ENCODE measurements at regions not wholly inside any gene's neighbourhood (a gene's known extent, or its start where the extent isn't known, plus 50 kb on each side); places are given as distances from the start of the nearest gene placed in this dataset.

DNA sequence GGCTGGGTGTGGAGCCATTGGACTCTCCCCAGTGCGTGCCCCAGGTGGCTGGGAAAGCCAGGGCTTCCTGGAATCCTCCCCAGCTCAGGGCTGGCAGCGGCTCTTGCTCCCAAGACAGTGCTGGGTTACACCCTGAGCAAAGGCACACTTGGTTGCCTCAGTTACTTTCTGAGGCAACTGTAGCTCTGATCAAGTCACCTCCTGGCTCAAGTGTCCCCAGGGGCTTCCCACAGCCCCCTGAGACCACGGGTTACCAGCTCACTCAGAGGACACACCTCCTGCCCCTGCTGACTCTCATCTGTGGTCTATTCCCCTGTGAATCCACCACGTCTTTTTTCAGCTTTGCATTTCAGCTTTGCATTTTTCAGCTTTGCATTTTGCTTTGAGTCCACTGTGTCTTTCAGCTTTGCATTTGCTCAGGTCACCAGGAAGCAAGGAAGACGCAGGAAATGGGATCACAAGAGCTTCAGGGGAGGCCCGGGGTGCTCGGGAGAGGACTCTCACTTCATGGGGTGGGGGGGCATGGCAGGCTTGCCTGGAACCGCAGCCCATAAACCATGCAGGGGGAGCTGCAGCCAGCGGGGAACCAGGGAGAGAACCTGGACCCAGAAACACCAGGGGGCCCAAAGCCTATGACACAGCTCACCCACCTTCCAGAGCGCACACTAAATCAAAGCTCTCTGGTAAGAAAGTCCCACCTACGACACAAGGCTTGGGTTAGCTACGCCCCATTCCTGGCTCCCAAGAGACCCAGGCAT, 138.0 kb upstream of the ASB18 start:
- CTCF ChIA-PET: interaction anchor here (0.6 to 0.9 kb wide), 2 partner anchors 167 to 330 kb away, joined by 3 to 6 read pairs; partner anchors contain the start of gene ACKR3
- Histone ChIP-seq H2AFZ (ENCODE audit: control insufficient read depth, low read depth, low read length) (no peak overlapping the region), H3K36me3 (ENCODE audit: control insufficient read depth in 2 of 2, insufficient read depth in 2 of 2, low read length in 1 of 2) (no peaks in the 10 kb centered on the region), H3K4me3 (no peak overlapping the region), H4K20me1 (ENCODE audit: control insufficient read depth, insufficient read depth) (no peaks in the 10 kb centered on the region), H3K9me3 (replicated peaks; ENCODE audit: control insufficient read depth, insufficient read depth, low read length) (no peaks in the 10 kb centered on the region), H3K27me3 (replicated peaks in 1 of 2; ENCODE audit: control insufficient read depth in 2 of 2, insufficient read depth in 2 of 2, low read length in 1 of 2) (peaks cover 0 to 3% of the 10 kb centered on the region in 2 experiments; a peak in 2 of 4 replicates), H3K27ac (ENCODE audit: control insufficient read depth, insufficient read depth) (no peak overlapping the region), H3K9ac (ENCODE audit: control insufficient read depth, insufficient read depth, low read length) (no peak overlapping the region), H3K4me2 (ENCODE audit: control insufficient read depth, insufficient read depth) (no peak overlapping the region), H3K4me1 (ENCODE audit: control insufficient read depth, insufficient read depth, low read length) (no peaks in the 10 kb centered on the region), H3K79me2 (ENCODE audit: control insufficient read depth, insufficient read depth, low read length) (no peaks in the 10 kb centered on the region)
- FAIRE-seq (no peak), DNase-seq (ENCODE audit: low read depth, low spot score) (peak; percentile 21), ATAC-seq (peak; percentile 61)
- RAD21 ChIA-PET (ENCODE audit: unreplicated experiment): interaction anchor here (1.1 to 1.2 kb wide), 3 partner anchors 134 to 168 kb away, joined by 3 to 5 read pairs (median 3); partner anchors contain the start of gene ACKR3
- in situ Hi-C loops (cut with MboI): no loop called here
- POLR2A ChIA-PET: interaction anchor here (1.0 kb wide), 1 partner anchor 168 kb away, joined by 3 read pairs; the partner anchor contains the start of gene ACKR3
- BruUV-seq (replicated peaks): no TSS peak
- intact Hi-C loops (cut with micrococcal nuclease; ENCODE audit: unreplicated experiment): no loop called here
- 5% methylated on average over 12 of the region's 12 CpGs for WGBS (ENCODE audit: insufficient coverage, insufficient replicate concordance, low lambda C conversion rate, missing lambda C conversion rate)
- SMC1A ChIA-PET (ENCODE audit: uncharacterized antibody, unreplicated experiment): interaction anchor here (1.2 kb wide), 1 partner anchor 110 kb away, joined by 3 read pairs; no protein-coding TSS in a partner anchor
- TF ChIP-seq IKZF2 (IDR thresholded peaks at IDR 0.05) (no peak), MEF2B (IDR thresholded peaks at IDR 0.05; ENCODE audit: partially characterized antibody, poor library complexity, severe bottlenecking) (peak; percentile 96), WRNIP1 (IDR thresholded peaks at IDR 0.05; ENCODE audit: borderline replicate concordance, low read depth, low read length) (no peak), SIN3A (IDR thresholded peaks at IDR 0.05; ENCODE audit: low read depth, low read length) (no peak), IKZF1 (conservative IDR thresholded peaks at IDR 0.05) (no peak), SIX5 (IDR thresholded peaks at IDR 0.05; ENCODE audit: low read depth, low read length, severe bottlenecking) (no peak), ZNF217 (IDR thresholded peaks at IDR 0.05) (no peak), NR2C2 (IDR thresholded peaks at IDR 0.05; ENCODE audit: borderline replicate concordance, control insufficient read depth, insufficient read length, low read depth) (no peak)
- TF ChIP-seq, protein P1, sequence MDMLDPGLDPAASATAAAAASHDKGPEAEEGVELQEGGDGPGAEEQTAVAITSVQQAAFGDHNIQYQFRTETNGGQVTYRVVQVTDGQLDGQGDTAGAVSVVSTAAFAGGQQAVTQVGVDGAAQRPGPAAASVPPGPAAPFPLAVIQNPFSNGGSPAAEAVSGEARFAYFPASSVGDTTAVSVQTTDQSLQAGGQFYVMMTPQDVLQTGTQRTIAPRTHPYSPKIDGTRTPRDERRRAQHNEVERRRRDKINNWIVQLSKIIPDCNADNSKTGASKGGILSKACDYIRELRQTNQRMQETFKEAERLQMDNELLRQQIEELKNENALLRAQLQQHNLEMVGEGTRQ (IDR thresholded peaks at IDR 0.05; ENCODE audit: borderline replicate concordance, low read depth, low read length): no peak
- TF ChIP-seq, protein P2, sequence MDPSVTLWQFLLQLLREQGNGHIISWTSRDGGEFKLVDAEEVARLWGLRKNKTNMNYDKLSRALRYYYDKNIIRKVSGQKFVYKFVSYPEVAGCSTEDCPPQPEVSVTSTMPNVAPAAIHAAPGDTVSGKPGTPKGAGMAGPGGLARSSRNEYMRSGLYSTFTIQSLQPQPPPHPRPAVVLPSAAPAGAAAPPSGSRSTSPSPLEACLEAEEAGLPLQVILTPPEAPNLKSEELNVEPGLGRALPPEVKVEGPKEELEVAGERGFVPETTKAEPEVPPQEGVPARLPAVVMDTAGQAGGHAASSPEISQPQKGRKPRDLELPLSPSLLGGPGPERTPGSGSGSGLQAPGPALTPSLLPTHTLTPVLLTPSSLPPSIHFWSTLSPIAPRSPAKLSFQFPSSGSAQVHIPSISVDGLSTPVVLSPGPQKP (IDR thresholded peaks at IDR 0.05; ENCODE audit: low read depth, low read length): no peak
- TF ChIP-seq, protein P3, sequence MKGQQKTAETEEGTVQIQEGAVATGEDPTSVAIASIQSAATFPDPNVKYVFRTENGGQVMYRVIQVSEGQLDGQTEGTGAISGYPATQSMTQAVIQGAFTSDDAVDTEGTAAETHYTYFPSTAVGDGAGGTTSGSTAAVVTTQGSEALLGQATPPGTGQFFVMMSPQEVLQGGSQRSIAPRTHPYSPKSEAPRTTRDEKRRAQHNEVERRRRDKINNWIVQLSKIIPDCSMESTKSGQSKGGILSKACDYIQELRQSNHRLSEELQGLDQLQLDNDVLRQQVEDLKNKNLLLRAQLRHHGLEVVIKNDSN (IDR thresholded peaks at IDR 0.05; ENCODE audit: borderline replicate concordance, extremely low read length, insufficient read depth, low read depth, low read length): no peak
- TF ChIP-seq, protein P4, sequence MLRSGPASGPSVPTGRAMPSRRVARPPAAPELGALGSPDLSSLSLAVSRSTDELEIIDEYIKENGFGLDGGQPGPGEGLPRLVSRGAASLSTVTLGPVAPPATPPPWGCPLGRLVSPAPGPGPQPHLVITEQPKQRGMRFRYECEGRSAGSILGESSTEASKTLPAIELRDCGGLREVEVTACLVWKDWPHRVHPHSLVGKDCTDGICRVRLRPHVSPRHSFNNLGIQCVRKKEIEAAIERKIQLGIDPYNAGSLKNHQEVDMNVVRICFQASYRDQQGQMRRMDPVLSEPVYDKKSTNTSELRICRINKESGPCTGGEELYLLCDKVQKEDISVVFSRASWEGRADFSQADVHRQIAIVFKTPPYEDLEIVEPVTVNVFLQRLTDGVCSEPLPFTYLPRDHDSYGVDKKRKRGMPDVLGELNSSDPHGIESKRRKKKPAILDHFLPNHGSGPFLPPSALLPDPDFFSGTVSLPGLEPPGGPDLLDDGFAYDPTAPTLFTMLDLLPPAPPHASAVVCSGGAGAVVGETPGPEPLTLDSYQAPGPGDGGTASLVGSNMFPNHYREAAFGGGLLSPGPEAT (IDR thresholded peaks at IDR 0.05; ENCODE audit: low read depth): 0 out of 2 replicates have a peak, but pooled peaks have one; percentile 16
- TF ChIP-seq, protein P5, sequence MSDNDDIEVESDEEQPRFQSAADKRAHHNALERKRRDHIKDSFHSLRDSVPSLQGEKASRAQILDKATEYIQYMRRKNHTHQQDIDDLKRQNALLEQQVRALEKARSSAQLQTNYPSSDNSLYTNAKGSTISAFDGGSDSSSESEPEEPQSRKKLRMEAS (IDR thresholded peaks at IDR 0.05; ENCODE audit: low read depth, low read length): no peak
- TF ChIP-seq, protein P6, sequence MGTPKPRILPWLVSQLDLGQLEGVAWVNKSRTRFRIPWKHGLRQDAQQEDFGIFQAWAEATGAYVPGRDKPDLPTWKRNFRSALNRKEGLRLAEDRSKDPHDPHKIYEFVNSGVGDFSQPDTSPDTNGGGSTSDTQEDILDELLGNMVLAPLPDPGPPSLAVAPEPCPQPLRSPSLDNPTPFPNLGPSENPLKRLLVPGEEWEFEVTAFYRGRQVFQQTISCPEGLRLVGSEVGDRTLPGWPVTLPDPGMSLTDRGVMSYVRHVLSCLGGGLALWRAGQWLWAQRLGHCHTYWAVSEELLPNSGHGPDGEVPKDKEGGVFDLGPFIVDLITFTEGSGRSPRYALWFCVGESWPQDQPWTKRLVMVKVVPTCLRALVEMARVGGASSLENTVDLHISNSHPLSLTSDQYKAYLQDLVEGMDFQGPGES (IDR thresholded peaks at IDR 0.05): no peak
- TF ChIP-seq, protein P7, sequence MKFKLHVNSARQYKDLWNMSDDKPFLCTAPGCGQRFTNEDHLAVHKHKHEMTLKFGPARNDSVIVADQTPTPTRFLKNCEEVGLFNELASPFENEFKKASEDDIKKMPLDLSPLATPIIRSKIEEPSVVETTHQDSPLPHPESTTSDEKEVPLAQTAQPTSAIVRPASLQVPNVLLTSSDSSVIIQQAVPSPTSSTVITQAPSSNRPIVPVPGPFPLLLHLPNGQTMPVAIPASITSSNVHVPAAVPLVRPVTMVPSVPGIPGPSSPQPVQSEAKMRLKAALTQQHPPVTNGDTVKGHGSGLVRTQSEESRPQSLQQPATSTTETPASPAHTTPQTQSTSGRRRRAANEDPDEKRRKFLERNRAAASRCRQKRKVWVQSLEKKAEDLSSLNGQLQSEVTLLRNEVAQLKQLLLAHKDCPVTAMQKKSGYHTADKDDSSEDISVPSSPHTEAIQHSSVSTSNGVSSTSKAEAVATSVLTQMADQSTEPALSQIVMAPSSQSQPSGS (IDR thresholded peaks at IDR 0.05; ENCODE audit: low read length): no peak
